ENCODE measurements at regions not wholly inside any gene's neighbourhood (a gene's known extent, or its start where the extent isn't known, plus 50 kb on each side); places are given as distances from the start of the nearest gene placed in this dataset.

DNA sequence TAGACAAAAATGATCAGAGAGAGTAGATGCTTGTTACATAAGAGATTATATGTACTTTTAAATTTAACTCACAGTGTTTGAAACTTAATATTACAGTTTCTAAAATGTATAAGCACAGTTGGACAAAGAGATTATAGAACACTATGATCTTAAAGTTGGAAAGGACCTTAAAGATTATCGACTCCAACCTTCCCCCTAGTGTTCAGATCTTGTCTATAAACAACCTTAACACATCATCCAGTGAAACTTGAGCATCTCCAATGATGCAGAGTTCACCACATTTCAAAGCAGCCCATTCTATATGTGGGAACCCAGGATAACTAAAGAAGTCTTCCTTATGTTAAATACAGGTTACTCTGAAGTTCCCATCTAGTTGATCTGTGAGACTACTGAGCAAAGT lies 480.8 kb downstream of the RMST start:
- H3K36me3 ChIP-seq: no peaks in the 10 kb centered on the region
- H3K4me3 ChIP-seq: no peak overlapping the region
- DNase-seq (ENCODE audit: low spot score in 2 of 2): no peak
- WGBS, 2 donors: 69 to 78% methylated on average over 1 of the region's 1 CpG
- H3K27ac ChIP-seq: no peak overlapping the region
- no peaks in the 10 kb centered on the region for H3K4me1 ChIP-seq
- no peaks in the 10 kb centered on the region for H3K27me3 ChIP-seq
- no peaks in the 10 kb centered on the region for H3K9me3 ChIP-seq
- TF ChIP-seq CTCF (IDR thresholded peaks at IDR 0.05): no peak
- no peak for TF ChIP-seq POLR2A (IDR thresholded peaks at IDR 0.05)
- TF ChIP-seq EP300 (IDR thresholded peaks at IDR 0.05): no peak

GRCh38 chr12:97944576-97944975 lies 482.0 kb downstream of the RMST start:
- Histone ChIP-seq H3K27me3 (no peaks in the 10 kb centered on the region), H3K4me1 (no peaks in the 10 kb centered on the region), H3K27ac (no peak overlapping the region), H3K36me3 (no peaks in the 10 kb centered on the region), H3K9me3 (no peaks in the 10 kb centered on the region), H3K4me3 (no peak overlapping the region)
- DNase-seq (ENCODE audit: low spot score in 2 of 2): no peak
- WGBS, 2 donors: 87 to 88% methylated on average over 2 of the region's 2 CpGs
- TF ChIP-seq POLR2A (IDR thresholded peaks at IDR 0.05): no peak
- no peak for TF ChIP-seq EP300 (IDR thresholded peaks at IDR 0.05)
- TF ChIP-seq CTCF (IDR thresholded peaks at IDR 0.05): no peak

GRCh38 chr12:97946701-97947100 lies 484.1 kb downstream of the RMST start:
- TF ChIP-seq CTCF (IDR thresholded peaks at IDR 0.05) (no peak), EP300 (IDR thresholded peaks at IDR 0.05) (no peak), POLR2A (IDR thresholded peaks at IDR 0.05) (no peak)
- no peak overlapping the region for H3K4me3 ChIP-seq
- H3K4me1 ChIP-seq: no peaks in the 10 kb centered on the region
- WGBS, 2 donors: 89 to 98% methylated on average over 1 of the region's 1 CpG
- DNase-seq (ENCODE audit: low spot score in 2 of 2): no peak
- H3K27ac ChIP-seq: no peak overlapping the region
- no peaks in the 10 kb centered on the region for H3K9me3 ChIP-seq
- no peaks in the 10 kb centered on the region for H3K27me3 ChIP-seq
- H3K36me3 ChIP-seq: no peaks in the 10 kb centered on the region

DNA sequence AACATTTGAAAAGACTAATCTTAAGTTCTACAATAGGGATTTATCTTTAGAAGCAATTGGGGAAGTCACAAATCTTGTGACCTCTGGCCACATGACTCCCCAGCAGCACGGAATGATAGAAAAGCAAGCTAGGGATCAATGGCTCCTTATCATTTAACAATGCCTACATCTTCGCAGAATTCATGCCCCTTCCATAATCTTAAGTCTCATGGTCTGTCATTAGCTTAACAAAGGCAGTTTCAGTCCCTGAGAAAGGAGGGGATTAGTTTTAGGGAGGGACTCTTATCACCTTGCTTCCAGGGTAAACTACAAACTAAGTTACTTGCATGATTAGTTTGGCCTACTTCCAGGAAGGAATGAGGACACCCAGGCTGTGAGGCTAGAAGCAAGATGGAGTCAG lies 486.0 kb downstream of the RMST start:
- Histone ChIP-seq H3K4me1 (no peaks in the 10 kb centered on the region), H3K4me3 (no peak overlapping the region), H3K36me3 (no peaks in the 10 kb centered on the region), H3K27ac (no peak overlapping the region), H3K9me3 (no peaks in the 10 kb centered on the region), H3K27me3 (no peaks in the 10 kb centered on the region)
- 64 to 65% methylated on average over 2 of the region's 2 CpGs for WGBS, 2 donors
- TF ChIP-seq EP300 (IDR thresholded peaks at IDR 0.05): no peak
- no peak for TF ChIP-seq CTCF (IDR thresholded peaks at IDR 0.05)
- no peak for TF ChIP-seq POLR2A (IDR thresholded peaks at IDR 0.05)
- no peak for DNase-seq (ENCODE audit: low spot score in 2 of 2)

DNA sequence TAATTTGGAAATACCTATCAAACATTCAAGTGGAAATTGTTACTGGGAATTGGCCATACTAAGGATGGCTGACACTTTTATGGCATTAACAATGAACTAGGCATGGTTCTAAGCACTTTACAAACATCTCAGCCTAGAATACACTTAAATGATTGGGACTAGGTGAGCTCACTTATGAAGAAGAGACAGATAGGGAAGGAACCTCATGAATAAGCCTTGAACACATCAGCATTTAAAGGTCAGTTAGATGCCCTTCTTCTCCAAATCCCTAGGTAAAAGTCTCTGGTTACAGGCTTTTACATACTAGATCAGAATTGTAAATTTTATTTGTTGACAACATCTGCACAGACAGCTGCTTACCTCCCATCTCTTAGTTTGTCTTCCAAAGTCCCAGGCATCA lies 488.6 kb downstream of the RMST start:
- DNase-seq (ENCODE audit: low spot score in 2 of 2): no peak
- no peak for TF ChIP-seq CTCF (IDR thresholded peaks at IDR 0.05)
- TF ChIP-seq EP300 (IDR thresholded peaks at IDR 0.05): no peak
- TF ChIP-seq POLR2A (IDR thresholded peaks at IDR 0.05): no peak
- H3K27me3 ChIP-seq: no peaks in the 10 kb centered on the region
- H3K9me3 ChIP-seq: no peaks in the 10 kb centered on the region
- no peaks in the 10 kb centered on the region for H3K4me1 ChIP-seq
- H3K4me3 ChIP-seq: no peak overlapping the region
- H3K36me3 ChIP-seq: no peaks in the 10 kb centered on the region
- no peak overlapping the region for H3K27ac ChIP-seq

Measured in tibial nerve (tissue), 4 donors.